GM23338 (cell line): ENCODE measurements at regions not wholly inside any gene's neighbourhood (a gene's known extent, or its start where the extent isn't known, plus 50 kb on each side); places are given as distances from the start of the nearest gene placed in this dataset.

Experiments used
- REST ChIP-seq: IDR thresholded peaks from one replicate; pipeline ENCODE4 v1.6.1; 2018; ENCODE audit warnings: antibody characterized with exemption; ENCODE audit not compliant: unreplicated experiment
- ZNF114 ChIP-seq: fragments of 250-450 bp; sonication (Bioruptor Pico); IDR thresholded peaks from 2 replicates; pipeline ENCODE4 v1.5.0; 2020; ENCODE audit warnings: mild to moderate bottlenecking, moderate library complexity

GRCh38 chr2:140076164-140076563 lies 1296.0 kb upstream of the NXPH2 start:
- TF ChIP-seq ZNF114 (CRISPR knock-in tag) (no peak), REST (no peak)
